SKM-1 (cell line): ENCODE measurements at regions not wholly inside any gene's neighbourhood (a gene's known extent, or its start where the extent isn't known, plus 50 kb on each side); places are given as distances from the start of the nearest gene placed in this dataset.
"Not testable (repeated sequence)": the region's sequence is repeated elsewhere in the genome, so short reads cannot be mapped to it uniquely, and the experiment has no call there.

Source experiments
- DNase-seq: peaks from one replicate; lab custom pipeline; 2025; ENCODE audit not compliant: unreplicated experiment; lab: John Stamatoyannopoulos, UW

- DNase-seq = no peak
These were observed 455.8 kb downstream of the TFEC start for GRCh38 chr7:115574681-115575291.

- no peak for DNase-seq
These were observed 458.5 kb downstream of the TFEC start for GRCh38 chr7:115572111-115572510.

- no peak for DNase-seq
These were observed 469.0 kb downstream of the TFEC start for GRCh38 chr7:115561335-115562110.

DNA sequence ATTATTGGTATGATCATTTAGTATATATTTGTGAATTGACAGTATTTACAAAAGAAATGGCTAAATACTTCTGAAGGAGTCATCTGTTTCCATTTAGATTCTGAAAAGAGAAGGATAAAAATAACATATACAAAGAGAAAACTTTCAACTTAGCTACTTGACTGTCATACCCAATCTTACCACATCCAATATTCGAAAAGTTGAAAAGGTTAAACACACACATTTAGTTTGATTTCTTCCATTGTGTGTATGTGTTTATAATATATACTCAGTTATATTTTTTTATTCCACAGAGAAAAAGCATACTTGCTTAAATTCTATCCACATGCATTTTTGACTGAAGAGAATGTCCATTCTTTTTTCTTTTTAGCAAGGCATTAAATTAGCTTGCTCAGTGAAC lies 470.7 kb downstream of the TFEC start:
- no peak for DNase-seq

GRCh38 chr7:115558161-115558560 lies 472.4 kb downstream of the TFEC start:
- DNase-seq = no peak

- not testable (repeated sequence) for DNase-seq
These were observed 473.3 kb downstream of the TFEC start for GRCh38 chr7:115557296-115557695.

DNA sequence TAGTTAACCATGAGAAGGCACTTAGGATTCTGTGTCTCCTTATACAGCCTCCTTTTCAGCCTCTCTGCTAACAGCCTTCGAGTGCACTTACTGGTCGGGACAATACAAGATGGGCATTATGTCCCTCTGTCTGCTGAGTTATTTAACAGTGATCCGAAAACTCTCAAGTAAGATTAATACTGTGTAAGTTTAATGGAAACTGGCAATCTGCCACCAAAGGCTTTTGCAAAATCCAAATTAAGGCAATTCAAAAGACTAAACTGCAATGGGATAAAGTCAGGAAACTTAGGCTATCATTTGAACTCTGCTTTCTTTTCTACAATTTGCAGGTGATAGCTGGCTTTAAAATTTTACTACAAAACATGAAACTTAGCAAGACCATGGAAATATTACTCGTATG lies 477.8 kb downstream of the TFEC start:
- DNase-seq = no peak

DNA sequence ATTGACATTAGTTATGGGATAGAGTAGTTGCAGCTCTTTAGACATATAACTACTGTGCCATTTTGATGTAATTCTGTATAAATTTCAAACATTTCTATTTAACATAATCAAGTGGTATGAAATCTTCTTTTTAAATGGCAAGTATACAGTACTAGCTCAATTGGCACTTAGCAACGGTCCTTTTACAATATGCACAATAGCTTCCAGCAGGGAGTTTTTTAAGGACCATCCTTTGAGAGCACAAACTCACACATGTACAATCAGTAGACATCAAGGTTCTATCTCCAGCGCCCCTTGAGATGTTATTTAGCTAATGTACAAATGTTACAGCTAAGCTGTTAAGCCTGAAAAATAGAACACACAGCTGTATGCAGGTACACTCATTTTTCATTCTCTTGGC lies 480.7 kb downstream of the TFEC start:
- DNase-seq = no peak

DNA sequence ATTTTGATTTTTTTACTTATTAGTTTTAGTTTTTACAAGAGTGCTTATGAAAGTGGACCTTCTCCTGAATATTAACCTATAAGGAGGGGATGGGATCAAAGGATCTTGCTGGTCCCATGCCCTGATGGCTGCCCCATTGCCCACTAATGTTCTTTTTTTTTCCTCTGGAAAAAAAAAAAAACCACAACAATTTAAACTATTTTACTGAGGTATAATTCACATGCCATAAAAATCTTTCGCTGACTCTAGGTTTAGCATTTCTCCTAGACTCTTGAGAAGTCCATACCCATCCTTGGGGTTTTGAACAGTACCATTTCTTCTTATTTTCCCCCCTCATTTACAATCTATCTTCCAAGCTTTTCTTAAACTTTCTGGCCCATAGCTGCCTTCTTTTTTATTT lies 481.8 kb downstream of the TFEC start:
- DNase-seq = no peak

DNA sequence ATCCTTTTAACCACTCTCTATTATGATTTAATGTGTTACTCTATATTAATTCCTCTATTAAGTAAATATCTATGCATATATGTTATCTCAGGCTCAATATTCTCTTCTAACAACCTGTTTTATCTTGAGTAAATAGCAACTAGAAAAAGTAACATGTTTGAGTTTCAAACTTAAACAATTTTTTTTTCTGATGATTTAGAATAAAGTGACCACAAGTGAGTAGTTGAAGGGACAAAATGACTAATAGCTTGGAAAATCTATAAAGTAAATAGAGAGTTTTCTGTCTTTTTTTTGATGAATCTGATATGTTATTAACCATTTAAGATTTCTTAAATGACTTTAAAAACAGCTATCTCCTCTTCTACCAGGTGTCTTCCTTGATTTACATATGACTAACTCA lies 483.8 kb downstream of the TFEC start:
- no peak for DNase-seq

DNA sequence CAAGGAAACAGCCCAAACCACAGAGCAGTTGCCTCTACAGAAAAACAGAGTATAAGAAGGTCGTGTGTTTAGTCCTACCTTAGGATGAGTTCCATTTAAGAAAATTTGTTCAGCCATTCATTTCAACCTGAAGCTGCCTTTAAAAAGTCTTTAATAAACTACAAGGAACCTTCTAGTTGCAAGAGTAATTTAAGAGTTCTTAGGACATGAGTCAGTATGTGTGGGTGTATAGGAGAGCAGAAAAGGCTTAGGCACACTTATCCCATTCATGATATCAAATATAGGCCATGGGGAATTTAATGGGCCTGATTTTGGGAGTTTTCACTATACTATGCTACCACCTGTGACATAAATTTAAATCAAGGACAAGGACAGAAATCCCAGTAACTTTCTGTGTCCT lies 496.8 kb downstream of the TFEC start:
- no peak for DNase-seq

GRCh38 chr7:115526278-115526677 lies 504.3 kb downstream of the TFEC start:
- no peak for DNase-seq

DNA sequence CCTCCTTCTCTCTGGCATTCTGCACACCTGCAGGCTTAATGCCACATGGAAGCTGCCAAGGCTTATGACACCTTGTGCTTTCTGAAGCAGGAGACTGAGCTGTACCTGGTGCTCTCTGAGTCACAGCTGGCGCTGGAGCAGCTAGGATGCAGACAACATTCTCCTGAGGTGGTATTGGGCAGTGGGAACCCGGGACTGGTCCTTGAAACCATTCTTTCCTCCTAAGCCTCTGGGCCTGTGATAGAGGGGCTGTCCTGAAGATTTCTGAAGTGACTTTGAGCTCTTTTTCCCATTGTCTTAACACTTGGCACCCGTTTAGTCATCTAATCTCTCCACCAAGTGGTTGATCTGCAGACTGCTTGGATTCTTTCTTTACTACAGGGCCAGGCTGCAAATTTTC lies 508.4 kb downstream of the TFEC start:
- DNase-seq = no peak

DNA sequence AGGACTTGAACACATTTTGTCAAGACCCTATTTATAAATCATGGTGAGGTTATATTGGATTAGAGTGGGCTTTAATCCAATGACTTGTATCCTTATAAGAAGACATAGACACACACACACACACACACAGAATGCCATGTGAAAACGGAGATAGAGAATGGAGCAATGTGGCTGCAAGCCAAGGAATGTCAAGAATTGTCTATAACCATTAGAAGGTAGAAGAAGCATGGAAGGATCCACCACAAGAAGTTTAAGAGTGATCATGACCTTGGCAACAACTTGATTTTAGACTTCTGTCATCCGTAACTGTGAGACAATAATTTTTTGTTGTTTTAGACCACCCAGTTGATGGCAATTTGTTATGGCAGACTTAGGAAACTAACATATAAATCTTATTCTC lies 514.2 kb downstream of the TFEC start:
- no peak for DNase-seq

- DNase-seq = no peak
These were observed 519.2 kb downstream of the TFEC start for GRCh38 chr7:115511330-115511729.

DNA sequence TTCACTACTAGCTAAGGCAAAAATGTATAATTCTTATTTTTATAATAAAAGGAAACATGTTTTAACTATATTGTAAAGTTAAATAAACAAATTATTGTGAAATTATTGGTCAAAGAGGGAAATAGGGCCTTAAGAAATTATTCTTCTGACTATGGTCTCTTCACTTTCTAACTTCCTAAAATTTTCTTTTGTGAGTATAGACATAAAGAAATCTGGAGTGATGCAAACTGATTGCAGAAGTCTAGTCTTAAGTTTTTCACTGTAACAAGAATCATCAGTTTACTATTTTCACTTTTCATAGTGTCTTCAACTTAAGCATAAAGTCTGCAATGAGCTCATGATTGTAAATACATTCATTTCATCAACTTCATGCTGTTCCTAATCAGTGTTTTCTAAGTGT lies 525.4 kb downstream of the TFEC start:
- DNase-seq = no peak

DNA sequence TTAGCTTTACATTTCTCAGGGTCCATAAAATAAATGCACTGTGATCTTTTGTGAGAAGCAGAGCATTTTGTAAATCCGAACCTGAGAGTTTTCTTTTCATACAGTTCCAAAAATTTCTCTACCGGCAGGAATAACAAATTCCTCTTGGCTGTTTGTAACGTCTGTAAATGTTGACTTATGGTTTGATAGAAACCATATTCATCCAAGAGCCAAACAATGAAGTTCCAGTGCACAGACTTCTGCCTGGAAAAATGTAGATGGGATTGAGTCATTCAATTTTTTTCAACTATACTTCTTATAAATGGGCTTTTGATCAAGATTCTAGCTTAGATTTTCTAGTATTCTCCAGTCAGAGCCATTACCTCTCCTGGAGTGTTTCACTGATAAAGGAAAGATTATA lies 530.6 kb downstream of the TFEC start:
- DNase-seq = no peak

GRCh38 chr7:115496006-115496405 lies 534.6 kb downstream of the TFEC start:
- DNase-seq = no peak

- DNase-seq = no peak
These were observed 535.9 kb downstream of the TFEC start for GRCh38 chr7:115494529-115495147.

DNA sequence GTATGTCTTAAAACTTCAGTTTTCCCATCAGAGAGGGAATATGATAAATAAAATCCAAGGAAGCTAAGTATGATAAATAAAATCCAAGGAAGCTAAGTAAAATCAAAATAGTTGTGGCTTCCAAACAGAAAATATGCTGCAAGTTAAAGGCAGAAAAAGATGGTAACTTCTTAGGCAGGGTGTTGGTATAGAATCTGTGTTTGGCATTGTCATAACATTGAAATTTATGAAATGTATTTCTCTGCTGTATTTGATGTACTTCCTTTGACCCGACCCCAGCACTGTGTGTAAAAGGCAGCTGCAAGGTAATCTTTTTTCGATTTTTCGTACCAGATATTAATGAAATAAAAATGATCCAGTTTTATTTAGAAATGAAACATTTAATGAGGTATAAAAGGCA lies 537.2 kb downstream of the TFEC start:
- DNase-seq = no peak

DNA sequence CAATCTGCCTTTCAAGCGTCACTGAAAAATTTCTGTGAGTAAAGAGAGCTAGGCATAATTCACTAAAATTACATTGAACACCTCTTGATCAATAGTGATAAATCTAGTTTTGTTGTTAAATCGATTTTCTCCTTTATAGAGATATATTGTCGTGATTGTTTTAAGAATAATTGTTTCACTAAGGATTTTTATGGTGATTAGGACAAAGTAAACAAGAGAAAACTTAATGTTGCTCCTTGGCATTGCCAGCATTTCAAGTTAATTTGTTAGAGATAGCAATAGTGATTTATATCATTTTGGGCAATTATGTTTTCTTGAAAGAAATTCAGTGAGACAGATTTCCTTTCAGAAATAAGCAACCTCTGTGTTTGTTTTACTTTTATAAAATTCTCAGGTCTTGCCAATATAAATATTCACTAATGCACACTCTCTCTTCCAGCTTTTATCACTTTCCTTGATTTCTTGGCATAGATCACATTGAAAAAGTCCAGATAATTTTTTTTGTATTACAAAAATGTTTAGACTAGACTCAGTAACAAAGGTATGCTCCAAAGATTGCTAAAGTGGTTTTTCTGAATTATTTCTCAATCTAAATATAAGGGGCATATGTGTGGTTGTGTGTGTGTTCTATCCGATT lies 538.7 kb downstream of the TFEC start:
- DNase-seq = no peak

GRCh38 chr7:115479448-115479847 lies 551.1 kb downstream of the TFEC start:
- DNase-seq = no peak
